Renal pelvis (tissue), 1 donor: ENCODE measurements at regions not wholly inside any gene's neighbourhood (a gene's known extent, or its start where the extent isn't known, plus 50 kb on each side); places are given as distances from the start of the nearest gene placed in this dataset.
"Not testable (repeated sequence)": the region's sequence is repeated elsewhere in the genome, so short reads cannot be mapped to it uniquely, and the experiment has no call there.

ENCODE experiments used
- DNase-seq: peaks from one replicate; pipeline ENCODE4 v3.0.0-alpha.2; 2013

- DNase-seq, result no peak
These were observed 105.4 kb upstream of the MRPS22 start for GRCh38 chr3:139238281-139239030.

- DNase-seq, result no peak
These were observed 104.3 kb upstream of the MRPS22 start for GRCh38 chr3:139239550-139239949.

- DNase-seq, result no peak
These were observed 102.0 kb upstream of the MRPS22 start for GRCh38 chr3:139241783-139242182.

GRCh38 chr3:139243710-139244109, 100.1 kb upstream of the MRPS22 start:
- DNase-seq, result no peak

- DNase-seq, result no peak
These were observed 95.1 kb upstream of the MRPS22 start for GRCh38 chr3:139248593-139249255.

GRCh38 chr3:139251529-139251928, 92.3 kb upstream of the MRPS22 start:
- no peak for DNase-seq

- DNase-seq, result no peak
These were observed 91.1 kb upstream of the MRPS22 start for GRCh38 chr3:139252719-139253118.

- no peak for DNase-seq
These were observed 85.5 kb upstream of the MRPS22 start for GRCh38 chr3:139258276-139258675.

GRCh38 chr3:139259398-139259797, 84.4 kb upstream of the MRPS22 start:
- no peak for DNase-seq

GRCh38 chr3:139260041-139260486, 83.8 kb upstream of the MRPS22 start:
- DNase-seq, result no peak

- DNase-seq, result no peak
These were observed 82.8 kb upstream of the MRPS22 start for GRCh38 chr3:139260793-139261736.

GRCh38 chr3:139261754-139262586, 81.8 kb upstream of the MRPS22 start:
- DNase-seq, result no peak

GRCh38 chr3:139263798-139264197, 80.0 kb upstream of the MRPS22 start:
- DNase-seq, result no peak

GRCh38 chr3:139264375-139264774, 79.4 kb upstream of the MRPS22 start:
- DNase-seq, result no peak

- DNase-seq, result no peak
These were observed 78.4 kb upstream of the MRPS22 start for GRCh38 chr3:139265131-139266016.

GRCh38 chr3:139267300-139268246, 76.2 kb upstream of the MRPS22 start:
- DNase-seq, result no peak

GRCh38 chr3:139269984-139270383, 73.8 kb upstream of the MRPS22 start:
- no peak for DNase-seq

GRCh38 chr3:139270652-139271051, 73.2 kb upstream of the MRPS22 start:
- not testable (repeated sequence) for DNase-seq

GRCh38 chr3:139280027-139280671, 63.7 kb upstream of the MRPS22 start:
- DNase-seq, result no peak
